GM13976 (cell line): ENCODE measurements at regions not wholly inside any gene's neighbourhood (a gene's known extent, or its start where the extent isn't known, plus 50 kb on each side); places are given as distances from the start of the nearest gene placed in this dataset.

ENCODE experiments used
- DNase-seq: peaks from one replicate; pipeline ENCODE4 v3.0.0; 2012; ENCODE audit warnings: low spot score
- CTCF ChIP-seq: IDR thresholded peaks from 2 replicates; pipeline ENCODE4 v1.5.1; 2012; ENCODE audit warnings: borderline replicate concordance, mild to moderate bottlenecking; ENCODE audit not compliant: insufficient read depth; ENCODE audit errors: extremely low read depth, missing control alignments, control extremely low read depth
- in situ Hi-C: fragments of 300-500 bp; cut with MboI; formaldehyde crosslinking; loops from one replicate; pipeline ENCODE4 v1.12.0; 2022; ENCODE audit warnings: low sequenced_read_pairs, mixed read lengths, inconsistent platforms; ENCODE audit not compliant: unreplicated experiment

- TF ChIP-seq CTCF = no peak
- in situ Hi-C loops = no loop called here
- DNase-seq = no peak
Measured at GRCh38 chr4:126372634-126373033, 1057.9 kb downstream of the FAT4 start.

DNA sequence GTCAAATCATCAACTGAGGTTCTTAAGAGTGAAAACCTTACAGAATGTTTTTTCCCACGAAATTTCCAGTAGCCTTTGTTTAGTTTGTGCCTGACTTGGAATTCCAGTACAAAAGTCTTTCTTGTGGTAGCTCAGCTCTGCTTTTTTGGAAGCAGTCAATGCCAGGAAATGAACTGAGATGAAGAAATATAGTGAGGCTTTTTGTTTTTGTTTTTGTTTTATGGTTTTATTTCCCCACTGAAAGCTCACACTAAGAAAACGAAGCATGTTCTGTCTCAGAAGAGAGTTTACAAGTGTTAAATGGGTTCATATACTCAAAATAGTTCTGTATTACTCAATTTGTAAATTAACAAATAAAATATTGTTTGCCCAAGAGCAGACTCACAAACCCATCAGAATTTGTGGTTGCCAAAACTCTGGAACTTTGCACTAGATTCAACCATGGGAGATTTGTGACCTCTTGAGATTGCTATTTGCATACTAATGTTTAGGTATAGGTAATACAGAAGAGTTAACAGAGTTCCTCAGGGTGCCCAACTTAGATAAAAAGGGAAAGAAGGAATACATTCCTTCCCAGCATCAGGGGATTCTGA lies 1060.8 kb downstream of the FAT4 start:
- no peak for DNase-seq
- in situ Hi-C loops = no loop called here
- TF ChIP-seq CTCF = no peak

DNA sequence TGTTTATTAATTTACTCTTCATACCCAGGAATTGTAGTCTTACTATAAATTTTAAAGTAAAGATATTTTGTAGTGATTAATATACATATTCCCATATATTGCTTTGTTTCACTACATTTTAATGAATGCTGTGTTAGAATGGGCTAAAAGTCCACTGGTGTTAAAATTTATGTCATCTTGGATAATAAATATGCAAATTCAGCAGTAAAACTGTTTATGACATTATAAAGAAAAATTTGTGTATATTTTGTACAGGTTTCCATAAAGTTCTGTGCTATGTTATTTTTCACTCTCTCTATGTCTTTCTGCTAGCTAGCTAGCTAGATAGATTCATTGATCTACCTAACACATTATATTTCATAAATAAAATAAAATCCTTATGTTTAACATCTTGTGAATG lies 1071.2 kb downstream of the FAT4 start:
- TF ChIP-seq CTCF = no peak
- DNase-seq = no peak
- in situ Hi-C loops = no loop called here

DNA sequence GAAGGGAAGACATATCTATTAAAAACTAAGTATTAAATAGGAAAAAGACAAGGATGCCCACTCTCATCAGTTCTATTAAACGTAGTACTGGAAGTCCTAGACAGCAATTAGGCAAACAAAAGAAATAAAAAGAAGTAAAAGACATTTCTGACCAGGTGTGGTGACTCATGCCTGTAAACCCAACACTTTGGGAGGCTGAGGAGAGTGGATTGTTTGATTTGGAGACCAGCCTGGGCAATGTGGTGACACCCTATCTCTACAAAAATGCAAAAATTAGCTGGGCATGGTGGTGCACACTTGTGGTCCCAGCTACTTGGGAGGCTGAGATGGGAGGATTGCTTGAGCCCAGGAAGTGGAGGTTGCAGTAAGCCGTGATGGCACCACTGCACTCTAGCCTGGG lies 1071.8 kb downstream of the FAT4 start:
- TF ChIP-seq CTCF = no peak
- in situ Hi-C loops = no loop called here
- no peak for DNase-seq

- in situ Hi-C loops = no loop called here
- TF ChIP-seq CTCF = no peak
- DNase-seq = no peak
Measured at GRCh38 chr4:126395664-126396063, 1080.9 kb downstream of the FAT4 start.

GRCh38 chr4:126396121-126396520 lies 1081.4 kb downstream of the FAT4 start:
- TF ChIP-seq CTCF = no peak
- in situ Hi-C loops = no loop called here
- DNase-seq = no peak

GRCh38 chr4:126396703-126397102 lies 1081.9 kb downstream of the FAT4 start:
- DNase-seq = no peak

More at GRCh38 chr4:126396703-126397102, 1081.9 kb downstream of the FAT4 start:
- TF ChIP-seq CTCF = no peak
- in situ Hi-C loops = no loop called here
